ENCODE measurements at regions not wholly inside any gene's neighbourhood (a gene's known extent, or its start where the extent isn't known, plus 50 kb on each side); places are given as distances from the start of the nearest gene placed in this dataset.
"Not testable (repeated sequence)": the region's sequence is repeated elsewhere in the genome, so short reads cannot be mapped to it uniquely, and the experiment has no call there.

GRCh38 chr1:143572661-143573060 is 399.1 kb downstream of the FAM72C start:
- H3K79me1 ChIP-seq (ENCODE audit: low read length); H2BK120ac ChIP-seq (ENCODE audit: low read depth, low read length); H2BK5ac ChIP-seq (ENCODE audit: low read length); H4K5ac ChIP-seq (ENCODE audit: low read length); H2AK5ac ChIP-seq (ENCODE audit: low read length); H4K8ac ChIP-seq (ENCODE audit: low read depth, low read length); DNase-seq; H3K23ac ChIP-seq (ENCODE audit: low read length); H3K27me3 ChIP-seq (ENCODE audit: insufficient read depth, low read length, poor library complexity); H3K27ac ChIP-seq (ENCODE audit: low read depth, low read length); H3K4me1 ChIP-seq (ENCODE audit: control insufficient read depth, low read depth, low read length); H3K4me2 ChIP-seq (ENCODE audit: low read length); H3K56ac ChIP-seq (ENCODE audit: low read length); H3K79me2 ChIP-seq (ENCODE audit: control insufficient read depth, insufficient read depth, low read length); H3K4me3 ChIP-seq (ENCODE audit: low read length); H3K4ac ChIP-seq (ENCODE audit: low read depth, low read length); H3K36me3 ChIP-seq (ENCODE audit: control insufficient read depth, insufficient read depth, low read length); H3K9ac ChIP-seq (ENCODE audit: low read length); H3K18ac ChIP-seq (ENCODE audit: low read length); H2BK15ac ChIP-seq (replicated peaks; ENCODE audit: low read depth): not testable (repeated sequence)
- no CpG with 5 or more reads among the region's 5 CpGs for WGBS (ENCODE audit: extremely low coverage, insufficient coverage, low lambda C conversion rate)

DNA sequence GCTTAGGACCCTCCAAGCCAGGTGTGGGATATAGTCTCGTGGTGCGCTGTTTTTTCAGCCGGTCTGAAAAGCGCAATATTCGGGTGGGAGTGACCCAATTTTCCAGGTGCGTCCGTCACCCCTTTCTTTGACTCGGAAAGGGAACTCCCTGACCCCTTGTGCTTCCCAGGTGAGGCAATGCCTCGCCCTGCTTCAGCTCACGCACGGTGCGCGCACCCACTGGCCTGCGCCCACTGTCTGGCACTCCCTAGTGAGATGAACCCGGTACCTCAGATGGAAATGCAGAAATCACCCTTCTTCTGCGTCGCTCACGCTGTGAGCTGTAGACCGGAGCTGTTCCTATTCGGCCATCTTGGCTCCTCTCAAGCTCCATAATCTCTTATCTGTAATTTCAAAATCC is 408.0 kb downstream of the FAM72C start:
- H3K4me2 ChIP-seq (ENCODE audit: low read length); H2BK15ac ChIP-seq (replicated peaks; ENCODE audit: low read depth); H3K79me1 ChIP-seq (ENCODE audit: low read length); DNase-seq; H3K36me3 ChIP-seq (ENCODE audit: control insufficient read depth, insufficient read depth, low read length); H2AK5ac ChIP-seq (ENCODE audit: low read length); H3K23ac ChIP-seq (ENCODE audit: low read length); H4K8ac ChIP-seq (ENCODE audit: low read depth, low read length); H3K4me1 ChIP-seq (ENCODE audit: control insufficient read depth, low read depth, low read length); H3K56ac ChIP-seq (ENCODE audit: low read length); H2BK120ac ChIP-seq (ENCODE audit: low read depth, low read length); H3K27me3 ChIP-seq (ENCODE audit: insufficient read depth, low read length, poor library complexity); H3K79me2 ChIP-seq (ENCODE audit: control insufficient read depth, insufficient read depth, low read length); H3K18ac ChIP-seq (ENCODE audit: low read length); H3K27ac ChIP-seq (ENCODE audit: low read depth, low read length); H3K9ac ChIP-seq (ENCODE audit: low read length); H2BK5ac ChIP-seq (ENCODE audit: low read length); H4K5ac ChIP-seq (ENCODE audit: low read length); H3K4me3 ChIP-seq (ENCODE audit: low read length); H3K4ac ChIP-seq (ENCODE audit: low read depth, low read length): not testable (repeated sequence)
- WGBS (ENCODE audit: extremely low coverage, insufficient coverage, low lambda C conversion rate), result no CpG with 5 or more reads among the region's 20 CpGs

DNA sequence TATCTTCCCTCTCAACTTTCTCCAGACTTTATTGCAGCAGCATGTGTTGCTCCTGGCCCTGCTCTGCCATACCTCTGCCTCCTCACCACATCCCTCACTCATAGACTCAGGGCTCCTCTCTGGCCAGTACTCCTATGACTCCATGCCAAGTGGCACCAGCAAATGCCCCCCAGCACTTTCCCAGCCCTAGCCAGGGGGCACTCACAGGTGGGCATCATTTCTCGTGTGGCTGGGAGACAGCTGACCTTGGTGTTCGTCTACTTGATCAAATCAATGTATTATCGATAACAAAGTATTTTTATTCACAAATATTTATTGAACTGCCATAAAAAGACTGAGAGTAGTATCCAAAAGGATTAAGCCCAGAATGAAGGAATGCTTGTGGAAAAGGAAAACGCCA is 418.2 kb downstream of the FAM72C start:
- Histone ChIP-seq H3K27me3 (ENCODE audit: insufficient read depth, low read length, poor library complexity) (no peaks in the 10 kb centered on the region), H3K27ac (ENCODE audit: low read depth, low read length) (no peak overlapping the region), H3K9ac (ENCODE audit: low read length) (no peak overlapping the region), H4K8ac (ENCODE audit: low read depth, low read length) (no peak overlapping the region), H3K36me3 (ENCODE audit: control insufficient read depth, insufficient read depth, low read length) (no peaks in the 10 kb centered on the region), H3K23ac (ENCODE audit: low read length) (no peak overlapping the region), H3K18ac (ENCODE audit: low read length) (no peak overlapping the region), H2BK15ac (replicated peaks; ENCODE audit: low read depth) (no peak overlapping the region), H3K4me3 (ENCODE audit: low read length) (no peak overlapping the region), H3K4me1 (ENCODE audit: control insufficient read depth, low read depth, low read length) (no peaks in the 10 kb centered on the region), H2BK5ac (ENCODE audit: low read length) (no peak overlapping the region), H3K79me1 (ENCODE audit: low read length) (no peaks in the 10 kb centered on the region), H3K79me2 (ENCODE audit: control insufficient read depth, insufficient read depth, low read length) (no peaks in the 10 kb centered on the region), H4K5ac (ENCODE audit: low read length) (no peak overlapping the region), H2AK5ac (ENCODE audit: low read length) (no peak overlapping the region), H3K4me2 (ENCODE audit: low read length) (no peak overlapping the region), H2BK120ac (ENCODE audit: low read depth, low read length) (no peak overlapping the region), H3K56ac (ENCODE audit: low read length) (no peak overlapping the region), H3K4ac (ENCODE audit: low read depth, low read length) (no peak overlapping the region)
- no peak for DNase-seq
- WGBS (ENCODE audit: extremely low coverage, insufficient coverage, low lambda C conversion rate), result no CpG with 5 or more reads among the region's 4 CpGs

- not testable (repeated sequence) for H3K4me1 ChIP-seq (ENCODE audit: control insufficient read depth, low read depth, low read length); H3K4me2 ChIP-seq (ENCODE audit: low read length); H3K9ac ChIP-seq (ENCODE audit: low read length); H4K8ac ChIP-seq (ENCODE audit: low read depth, low read length); H3K79me1 ChIP-seq (ENCODE audit: low read length); H3K4me3 ChIP-seq (ENCODE audit: low read length); H3K23ac ChIP-seq (ENCODE audit: low read length); H3K79me2 ChIP-seq (ENCODE audit: control insufficient read depth, insufficient read depth, low read length); H3K36me3 ChIP-seq (ENCODE audit: control insufficient read depth, insufficient read depth, low read length); H2BK5ac ChIP-seq (ENCODE audit: low read length); H3K18ac ChIP-seq (ENCODE audit: low read length); H4K5ac ChIP-seq (ENCODE audit: low read length); H3K56ac ChIP-seq (ENCODE audit: low read length); H2BK120ac ChIP-seq (ENCODE audit: low read depth, low read length); H2BK15ac ChIP-seq (replicated peaks; ENCODE audit: low read depth); H3K4ac ChIP-seq (ENCODE audit: low read depth, low read length); H3K27me3 ChIP-seq (ENCODE audit: insufficient read depth, low read length, poor library complexity); H3K27ac ChIP-seq (ENCODE audit: low read depth, low read length); DNase-seq; H2AK5ac ChIP-seq (ENCODE audit: low read length)
Observed at GRCh38 chr1:143504703-143505102, 467.1 kb downstream of the FAM72C start.

DNA sequence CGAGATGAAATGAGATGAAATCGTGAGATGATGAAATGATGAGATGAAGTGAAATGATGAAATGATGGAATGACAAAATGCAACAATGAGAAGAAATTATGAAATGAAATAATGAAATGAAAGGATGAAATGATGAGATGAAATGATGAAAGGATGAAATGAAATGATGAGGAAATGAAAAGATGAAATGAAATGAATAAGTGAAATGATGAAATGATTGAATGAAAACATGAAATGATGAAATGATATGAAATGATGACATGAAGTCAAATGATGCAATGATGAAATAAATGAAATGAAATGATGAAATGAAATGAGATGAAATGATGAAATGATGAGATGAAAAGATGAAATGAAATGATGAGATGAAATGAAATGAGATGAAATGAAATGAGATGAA is 467.7 kb downstream of the FAM72C start:
- WGBS (ENCODE audit: extremely low coverage, insufficient coverage, low lambda C conversion rate), result no CpG with 5 or more reads among the region's 2 CpGs
- not testable (repeated sequence) for H4K8ac ChIP-seq (ENCODE audit: low read depth, low read length); H4K5ac ChIP-seq (ENCODE audit: low read length); H3K79me2 ChIP-seq (ENCODE audit: control insufficient read depth, insufficient read depth, low read length); DNase-seq; H3K18ac ChIP-seq (ENCODE audit: low read length); H3K9ac ChIP-seq (ENCODE audit: low read length); H3K4me2 ChIP-seq (ENCODE audit: low read length); H3K79me1 ChIP-seq (ENCODE audit: low read length); H3K23ac ChIP-seq (ENCODE audit: low read length); H3K27ac ChIP-seq (ENCODE audit: low read depth, low read length); H3K36me3 ChIP-seq (ENCODE audit: control insufficient read depth, insufficient read depth, low read length); H2BK120ac ChIP-seq (ENCODE audit: low read depth, low read length); H3K4ac ChIP-seq (ENCODE audit: low read depth, low read length); H3K56ac ChIP-seq (ENCODE audit: low read length); H2BK15ac ChIP-seq (replicated peaks; ENCODE audit: low read depth); H2AK5ac ChIP-seq (ENCODE audit: low read length); H3K4me1 ChIP-seq (ENCODE audit: control insufficient read depth, low read depth, low read length); H3K4me3 ChIP-seq (ENCODE audit: low read length); H2BK5ac ChIP-seq (ENCODE audit: low read length); H3K27me3 ChIP-seq (ENCODE audit: insufficient read depth, low read length, poor library complexity)

GRCh38 chr1:143503048-143503447 is 468.7 kb downstream of the FAM72C start:
- not testable (repeated sequence) for H3K9ac ChIP-seq (ENCODE audit: low read length); H3K79me1 ChIP-seq (ENCODE audit: low read length); H3K4ac ChIP-seq (ENCODE audit: low read depth, low read length); H4K5ac ChIP-seq (ENCODE audit: low read length); H3K27me3 ChIP-seq (ENCODE audit: insufficient read depth, low read length, poor library complexity); H2AK5ac ChIP-seq (ENCODE audit: low read length); H3K4me3 ChIP-seq (ENCODE audit: low read length); H3K18ac ChIP-seq (ENCODE audit: low read length); H2BK5ac ChIP-seq (ENCODE audit: low read length); H2BK15ac ChIP-seq (replicated peaks; ENCODE audit: low read depth); H2BK120ac ChIP-seq (ENCODE audit: low read depth, low read length); H3K23ac ChIP-seq (ENCODE audit: low read length); H4K8ac ChIP-seq (ENCODE audit: low read depth, low read length); H3K79me2 ChIP-seq (ENCODE audit: control insufficient read depth, insufficient read depth, low read length); H3K56ac ChIP-seq (ENCODE audit: low read length); H3K27ac ChIP-seq (ENCODE audit: low read depth, low read length); H3K4me2 ChIP-seq (ENCODE audit: low read length); DNase-seq; H3K36me3 ChIP-seq (ENCODE audit: control insufficient read depth, insufficient read depth, low read length); H3K4me1 ChIP-seq (ENCODE audit: control insufficient read depth, low read depth, low read length)
- 100% methylated on average over 1 of the region's 2 CpGs for WGBS (ENCODE audit: extremely low coverage, insufficient coverage, low lambda C conversion rate)

All from mesendoderm (in vitro differentiated cells).